ENCODE measurements at regions not wholly inside any gene's neighbourhood (a gene's known extent, or its start where the extent isn't known, plus 50 kb on each side); places are given as distances from the start of the nearest gene placed in this dataset.

GRCh38 chr9:126754436-126755316, 50.2 kb upstream of the ZBTB43 start (continued):
- TF ChIP-seq TFE3 (CRISPR knock-in tag; IDR thresholded peaks at IDR 0.05), result no peak
- TF ChIP-seq ZBTB33 (CRISPR knock-in tag; IDR thresholded peaks at IDR 0.05), result no peak
- no peak for TF ChIP-seq SUPT5H (IDR thresholded peaks at IDR 0.05)
- no peak for TF ChIP-seq ELF2 (CRISPR knock-in tag; IDR thresholded peaks at IDR 0.05)
- TF ChIP-seq ZNF511 (CRISPR knock-in tag; IDR thresholded peaks at IDR 0.05), result no peak
- TF ChIP-seq MED1 (CRISPR knock-in tag; IDR thresholded peaks at IDR 0.05; ENCODE audit: borderline replicate concordance), result no peak
